HepG2 (cell line): ENCODE measurements at regions not wholly inside any gene's neighbourhood (a gene's known extent, or its start where the extent isn't known, plus 50 kb on each side); places are given as distances from the start of the nearest gene placed in this dataset.

ENCODE experiments used
- NR3C1 ChIP-seq: sonication (generic); formaldehyde crosslinking; IDR thresholded peaks from 2 replicates; pipeline ENCODE4 v1.4.0; 2020; ENCODE audit warnings: missing genetic modification reagents
- TFDP2 ChIP-seq: sonication (generic); formaldehyde crosslinking; IDR thresholded peaks from 2 replicates; pipeline ENCODE4 v1.4.0; 2020; ENCODE audit warnings: missing genetic modification reagents
- ZNF142 ChIP-seq: sonication (generic); formaldehyde crosslinking; IDR thresholded peaks from 2 replicates; pipeline ENCODE4 v1.4.0; 2020; ENCODE audit warnings: missing genetic modification reagents
- ZNF24 ChIP-seq: fragments of 450-650 bp; IDR thresholded peaks from 2 replicates; pipeline ENCODE4 v1.6.1; 2017; ENCODE audit warnings: antibody characterized with exemption, mild to moderate bottlenecking

GRCh38 chr12:124713041-124713435 lies 145.6 kb upstream of the NCOR2 start:
- TF ChIP-seq ZNF24 (no peak), ZNF142 (CRISPR knock-in tag) (no peak), NR3C1 (no peak), TFDP2 (CRISPR knock-in tag) (no peak)
